Psoas muscle (tissue), 7 donors: ENCODE measurements at regions not wholly inside any gene's neighbourhood (a gene's known extent, or its start where the extent isn't known, plus 50 kb on each side); places are given as distances from the start of the nearest gene placed in this dataset.
A peak's percentile ranks its signal among the peaks of the same experiment; 100 is the strongest.

Experiments used
- ATAC-seq, 4 donors: fragments of 200-7000 bp; cut with Tn5 transposase; one replicate each; pipeline ENCODE4 v1.9.1; 2020; ENCODE audit warnings: moderate library complexity in 3 of 4, mild to moderate bottlenecking in 2 of 4
- DNase-seq, 2 donors: peaks; one replicate each; pipeline ENCODE4 v3.0.0-alpha.2; 2020
- H3K27ac ChIP-seq: fragments of 200-600 bp; one replicate; pipeline ENCODE4 v1.8.0; 2022
- H3K27me3 ChIP-seq, 3 donors: fragments of 200-600 bp in 1 of 3; one replicate each; pipeline versions ENCODE4 v1.6.1 to v1.8.0; 2013 to 2022; ENCODE audit warnings: low read length in 2 of 3, mild to moderate bottlenecking in 2 of 3, moderate library complexity in 1 of 3; ENCODE audit not compliant: insufficient read depth in 3 of 3
- H3K36me3 ChIP-seq, 2 donors: fragments of 200-600 bp in 1 of 2; one replicate each; pipeline versions ENCODE4 v1.6.1 to v1.8.0; 2013 to 2022; ENCODE audit warnings: low read depth in 1 of 2, mild to moderate bottlenecking in 1 of 2, moderate library complexity in 1 of 2; ENCODE audit not compliant: insufficient read depth in 1 of 2
- H3K4me1 ChIP-seq: fragments of 200-600 bp; one replicate; pipeline ENCODE4 v1.8.0; 2022
- H3K4me3 ChIP-seq: fragments of 200-600 bp; one replicate; pipeline ENCODE4 v1.8.0; 2022; ENCODE audit warnings: mild to moderate bottlenecking
- H3K9me3 ChIP-seq: fragments of 200-600 bp; one replicate; pipeline ENCODE4 v1.8.0; 2022
- CTCF ChIP-seq: fragments of 200-600 bp; IDR thresholded peaks from one replicate; pipeline ENCODE4 v1.8.0; 2022; ENCODE audit warnings: antibody characterized with exemption
- WGBS, 3 donors: extraction: QIAGEN DNeasy Blood & Tissue Kit; methylation state at CpG; one replicate each; pipeline versions ENCODE4 v1.1.6 to v1.1.7; 2013; 5-methylcytosine and 5-hydroxymethylcytosine counted together
- intact Hi-C, 2 donors: fragments of 100-400 bp; cut with DNase I; formaldehyde crosslinking; loops; one replicate each; pipeline versions ENCODE4 v1.11.0 to v1.14.2; 2022
- donor health status: healthy with polysubstance abuse.
- donor health status: DM: no; HTN: no; CAD: no; lungs with moderate emphysema.
- donor health status: Bipolar disorder and iron deficiency.
- donor health status: healthy.
- donor health status: DM: yes; HTN: yes; CAD: no.
- donor health status: DM: no; HTN: no; CAD: no.
- donor health status: DM: yes; HTN: yes; CAD: no.

- H3K27me3 ChIP-seq, result no peaks in the 10 kb centered on the region
- no peaks in the 10 kb centered on the region for H3K4me1 ChIP-seq
- ATAC-seq, result no peak
- intact Hi-C loops, result no loop called here
- H3K36me3 ChIP-seq, result no peaks in the 10 kb centered on the region
- no peaks in the 10 kb centered on the region for H3K9me3 ChIP-seq
- no peak for TF ChIP-seq CTCF
- H3K4me3 ChIP-seq, result no peak overlapping the region
- WGBS, 3 donors, result 44 to 62% (median 61%) methylated on average over 2 of the region's 2 CpGs
- no peak overlapping the region for H3K27ac ChIP-seq
- DNase-seq, result no peak
Measured at GRCh38 chr6:122114717-122115116, 284.7 kb upstream of the HSF2 start.

- Histone ChIP-seq H3K9me3 (no peaks in the 10 kb centered on the region), H3K4me1 (no peaks in the 10 kb centered on the region), H3K27ac (no peak overlapping the region), H3K4me3 (no peak overlapping the region), H3K27me3 (no peaks in the 10 kb centered on the region), H3K36me3 (no peaks in the 10 kb centered on the region)
- intact Hi-C loops, result no loop called here
- DNase-seq (no peak), ATAC-seq (peak in 1 of 4 donors; percentile 7)
- no peak for TF ChIP-seq CTCF
- 58 to 62% (median 59%) methylated on average over 5 of the region's 5 CpGs for WGBS, 3 donors
Measured at GRCh38 chr6:122116119-122116834, 283.2 kb upstream of the HSF2 start.

GRCh38 chr6:122116835-122117627 is 282.4 kb upstream of the HSF2 start:
- intact Hi-C loops, result no loop called here
- H3K27ac ChIP-seq, result no peak overlapping the region

GRCh38 chr6:122118945-122119506 is 280.4 kb upstream of the HSF2 start:
- WGBS, 3 donors, result 94 to 95% (median 95%) methylated on average over 1 of the region's 1 CpG
- no peak for TF ChIP-seq CTCF
- no peaks in the 10 kb centered on the region for H3K36me3 ChIP-seq
- H3K9me3 ChIP-seq, result no peaks in the 10 kb centered on the region
- H3K4me1 ChIP-seq, result no peaks in the 10 kb centered on the region
- DNase-seq (no peak), ATAC-seq (no peak)
- H3K4me3 ChIP-seq, result no peak overlapping the region
- H3K27me3 ChIP-seq, result no peaks in the 10 kb centered on the region
- no peak overlapping the region for H3K27ac ChIP-seq
- intact Hi-C loops, result no loop called here

More at GRCh38 chr6:122116835-122117627, 282.4 kb upstream of the HSF2 start:
- 65 to 72% (median 66%) methylated on average over 2 of the region's 2 CpGs for WGBS, 3 donors
- ATAC-seq (no peak), DNase-seq (no peak)
- no peak for TF ChIP-seq CTCF
- H3K36me3 ChIP-seq, result no peaks in the 10 kb centered on the region
- H3K4me1 ChIP-seq, result no peaks in the 10 kb centered on the region
- no peak overlapping the region for H3K4me3 ChIP-seq
- no peaks in the 10 kb centered on the region for H3K9me3 ChIP-seq
- no peaks in the 10 kb centered on the region for H3K27me3 ChIP-seq
